ENCODE measurements at regions not wholly inside any gene's neighbourhood (a gene's known extent, or its start where the extent isn't known, plus 50 kb on each side); places are given as distances from the start of the nearest gene placed in this dataset.

DNA sequence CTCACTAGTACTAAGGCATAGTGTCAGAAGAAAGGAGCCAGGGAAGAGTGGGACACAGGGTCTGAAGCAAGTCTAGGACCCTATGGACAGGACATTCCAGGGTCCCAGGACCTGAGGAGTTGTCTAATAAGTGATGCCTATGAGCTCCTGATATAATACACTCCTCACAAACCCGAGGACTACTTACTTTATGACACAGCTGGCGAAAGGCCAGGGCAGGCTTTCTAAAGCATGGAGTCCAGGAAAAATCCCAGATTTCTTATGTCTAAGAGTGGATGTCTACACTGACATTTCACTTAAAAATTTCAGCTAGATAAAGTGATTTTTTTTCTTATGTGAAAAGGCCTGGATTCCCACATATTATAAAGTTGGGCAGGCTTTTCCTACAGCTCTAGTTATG, 502.2 kb upstream of the SETBP1 start:
- TF ChIP-seq, protein P1, sequence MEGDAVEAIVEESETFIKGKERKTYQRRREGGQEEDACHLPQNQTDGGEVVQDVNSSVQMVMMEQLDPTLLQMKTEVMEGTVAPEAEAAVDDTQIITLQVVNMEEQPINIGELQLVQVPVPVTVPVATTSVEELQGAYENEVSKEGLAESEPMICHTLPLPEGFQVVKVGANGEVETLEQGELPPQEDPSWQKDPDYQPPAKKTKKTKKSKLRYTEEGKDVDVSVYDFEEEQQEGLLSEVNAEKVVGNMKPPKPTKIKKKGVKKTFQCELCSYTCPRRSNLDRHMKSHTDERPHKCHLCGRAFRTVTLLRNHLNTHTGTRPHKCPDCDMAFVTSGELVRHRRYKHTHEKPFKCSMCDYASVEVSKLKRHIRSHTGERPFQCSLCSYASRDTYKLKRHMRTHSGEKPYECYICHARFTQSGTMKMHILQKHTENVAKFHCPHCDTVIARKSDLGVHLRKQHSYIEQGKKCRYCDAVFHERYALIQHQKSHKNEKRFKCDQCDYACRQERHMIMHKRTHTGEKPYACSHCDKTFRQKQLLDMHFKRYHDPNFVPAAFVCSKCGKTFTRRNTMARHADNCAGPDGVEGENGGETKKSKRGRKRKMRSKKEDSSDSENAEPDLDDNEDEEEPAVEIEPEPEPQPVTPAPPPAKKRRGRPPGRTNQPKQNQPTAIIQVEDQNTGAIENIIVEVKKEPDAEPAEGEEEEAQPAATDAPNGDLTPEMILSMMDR (IDR thresholded peaks at IDR 0.05), result no peak
- Histone ChIP-seq H3K4me1 (ENCODE audit: control insufficient read depth in 1 of 2, low read depth in 2 of 2) (no peaks in the 10 kb centered on the region), H3K27ac (no peak overlapping the region), H3K27me3 (replicated peaks; ENCODE audit: insufficient read depth) (no peaks in the 10 kb centered on the region), H3K36me3 (no peaks in the 10 kb centered on the region), H3K9me3 (no peaks in the 10 kb centered on the region), H3K4me3 (no peak overlapping the region)
- DNase-seq (ENCODE audit: low spot score), result no peak
- ATAC-seq (ENCODE audit: insufficient number of reproducible peaks, low FRiP score, low read depth), result no peak

DNA sequence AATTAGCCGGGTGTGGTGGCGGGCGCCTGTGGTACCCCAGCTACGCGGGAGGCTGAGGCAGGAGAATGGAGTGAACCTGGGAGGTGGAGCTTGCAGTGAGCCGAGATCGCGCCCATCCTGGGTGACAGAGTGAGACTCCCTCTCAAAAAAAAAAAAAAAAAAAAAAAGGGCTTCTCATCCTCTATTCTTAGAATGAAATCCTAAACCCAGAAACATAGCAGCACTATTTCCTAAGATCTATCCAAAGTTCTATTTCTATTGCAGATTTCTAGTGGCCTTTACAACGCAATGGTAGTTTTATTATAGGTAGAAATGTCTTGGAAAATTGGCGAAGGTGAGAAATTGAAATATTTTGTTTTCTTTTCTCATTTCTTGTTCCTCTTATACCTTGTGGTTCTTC, 501.0 kb upstream of the SETBP1 start:
- ATAC-seq (ENCODE audit: insufficient number of reproducible peaks, low FRiP score, low read depth) (no peak), DNase-seq (ENCODE audit: low spot score) (no peak)
- Histone ChIP-seq H3K36me3 (no peaks in the 10 kb centered on the region), H3K27me3 (replicated peaks; ENCODE audit: insufficient read depth) (no peaks in the 10 kb centered on the region), H3K4me3 (no peak overlapping the region), H3K9me3 (no peaks in the 10 kb centered on the region), H3K4me1 (ENCODE audit: control insufficient read depth in 1 of 2, low read depth in 2 of 2) (no peaks in the 10 kb centered on the region), H3K27ac (no peak overlapping the region)
- TF ChIP-seq, protein P1 (IDR thresholded peaks at IDR 0.05), result no peak

DNA sequence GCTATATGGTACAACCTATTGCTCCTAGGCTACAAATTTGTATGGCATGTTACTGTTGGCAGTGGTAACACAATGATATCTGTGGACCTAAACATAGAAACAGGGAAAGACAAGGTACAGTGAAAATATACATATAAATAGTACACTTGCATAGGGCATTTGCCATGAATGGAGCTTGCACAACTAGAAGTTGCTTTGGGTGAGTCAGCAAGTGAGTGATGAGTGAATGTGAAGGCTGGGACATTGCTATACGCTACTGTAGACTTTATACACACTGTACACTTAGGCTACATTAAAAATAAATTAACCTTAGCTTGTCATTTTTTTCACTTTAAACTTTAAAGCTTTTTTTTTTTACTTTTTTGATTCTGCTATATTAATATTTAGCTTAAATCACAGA, 500.0 kb upstream of the SETBP1 start:
- Histone ChIP-seq H3K4me1 (ENCODE audit: control insufficient read depth in 1 of 2, low read depth in 2 of 2) (no peaks in the 10 kb centered on the region), H3K4me3 (no peak overlapping the region), H3K27me3 (replicated peaks; ENCODE audit: insufficient read depth) (no peaks in the 10 kb centered on the region), H3K36me3 (no peaks in the 10 kb centered on the region), H3K27ac (no peak overlapping the region), H3K9me3 (no peaks in the 10 kb centered on the region)
- TF ChIP-seq, protein P1 (IDR thresholded peaks at IDR 0.05), result no peak
- ATAC-seq (ENCODE audit: insufficient number of reproducible peaks, low FRiP score, low read depth) (no peak), DNase-seq (ENCODE audit: low spot score) (no peak)

DNA sequence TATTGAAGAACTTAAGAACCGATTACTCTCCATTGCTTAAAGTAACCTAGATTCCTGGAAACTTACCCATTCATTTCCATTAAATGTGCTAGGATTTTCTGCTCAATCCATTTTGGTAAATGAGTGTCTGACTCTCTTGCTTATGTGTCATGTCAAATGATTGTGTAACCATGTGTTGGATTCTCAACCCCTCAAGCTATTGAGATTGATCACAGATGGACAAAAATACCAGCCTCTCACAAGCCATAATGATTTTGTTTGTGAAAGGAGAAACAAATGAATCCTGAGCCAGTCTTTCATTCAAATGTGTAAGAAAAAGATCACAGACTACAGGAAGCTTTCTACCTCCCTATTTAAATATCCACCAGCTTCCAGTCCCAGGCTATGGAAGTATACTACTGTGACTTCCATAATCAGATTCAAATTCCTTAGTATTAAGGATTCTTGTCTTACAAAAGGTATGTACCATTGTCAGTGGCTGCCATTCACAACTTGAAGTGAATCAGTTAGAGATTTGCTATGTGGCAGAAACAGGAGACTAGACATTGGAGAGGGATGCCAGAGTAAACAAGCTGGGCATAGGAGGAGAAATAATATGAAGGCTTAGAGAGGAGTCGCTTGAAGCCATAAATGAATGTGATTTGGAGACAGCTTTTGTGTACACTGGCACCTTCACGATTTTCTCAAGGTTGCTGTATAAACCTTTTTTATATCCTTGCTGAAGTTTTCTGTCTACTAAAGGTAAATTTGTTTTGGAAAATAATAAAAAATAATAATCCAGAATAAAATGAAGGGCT, 498.5 kb upstream of the SETBP1 start:
- no peaks in the 10 kb centered on the region for H3K36me3 ChIP-seq
- no peak overlapping the region for H3K4me3 ChIP-seq
- DNase-seq (ENCODE audit: low spot score) (no peak), ATAC-seq (ENCODE audit: insufficient number of reproducible peaks, low FRiP score, low read depth) (no peak)
- TF ChIP-seq, protein P1 (IDR thresholded peaks at IDR 0.05), result no peak
- H3K4me1 ChIP-seq (ENCODE audit: control insufficient read depth in 1 of 2, low read depth in 2 of 2), result no peaks in the 10 kb centered on the region
- no peaks in the 10 kb centered on the region for H3K27me3 ChIP-seq (replicated peaks; ENCODE audit: insufficient read depth)
- H3K27ac ChIP-seq, result no peak overlapping the region
- H3K9me3 ChIP-seq, result no peaks in the 10 kb centered on the region

DNA sequence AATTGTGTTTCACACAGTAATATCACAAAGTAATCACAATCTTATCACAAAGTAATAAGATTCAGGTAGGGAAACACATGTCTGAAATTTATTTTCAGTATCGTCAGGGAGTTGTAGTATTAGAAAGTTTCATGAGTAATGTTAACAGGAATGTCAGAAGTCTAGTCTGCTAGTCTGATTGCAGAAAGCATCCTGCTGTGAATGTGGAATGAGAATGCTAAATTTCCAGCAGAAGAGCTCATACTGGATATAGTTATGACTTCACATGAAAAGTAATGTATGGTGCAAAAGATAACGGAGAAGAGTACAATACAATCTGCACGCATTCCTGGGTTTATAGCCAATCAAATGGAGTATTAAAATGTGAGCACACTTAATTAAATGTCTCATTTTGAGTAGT, 494.7 kb upstream of the SETBP1 start:
- no peak for DNase-seq (ENCODE audit: low spot score)
- H3K27ac ChIP-seq, result no peak overlapping the region
- no peak for ATAC-seq (ENCODE audit: insufficient number of reproducible peaks, low FRiP score, low read depth)
- TF ChIP-seq, protein P1 (IDR thresholded peaks at IDR 0.05), result no peak
- H3K36me3 ChIP-seq, result no peaks in the 10 kb centered on the region
- H3K4me3 ChIP-seq, result no peak overlapping the region
- H3K27me3 ChIP-seq (replicated peaks; ENCODE audit: insufficient read depth), result no peaks in the 10 kb centered on the region
- H3K9me3 ChIP-seq, result no peaks in the 10 kb centered on the region
- no peaks in the 10 kb centered on the region for H3K4me1 ChIP-seq (ENCODE audit: control insufficient read depth in 1 of 2, low read depth in 2 of 2)

Measured in thoracic aorta (tissue), 2 donors.